KBM-7 (cell line): ENCODE measurements at regions not wholly inside any gene's neighbourhood (a gene's known extent, or its start where the extent isn't known, plus 50 kb on each side); places are given as distances from the start of the nearest gene placed in this dataset.
"Not testable (repeated sequence)": the region's sequence is repeated elsewhere in the genome, so short reads cannot be mapped to it uniquely, and the experiment has no call there.

ENCODE experiments used
- DNase-seq: peaks from one replicate; pipeline ENCODE4 v3.0.0-alpha.2; 2015
- in situ Hi-C: fragments of 300-500 bp; cut with MboI; formaldehyde crosslinking; loops from 2 replicates; pipeline ENCODE4 v1.14.3; 2020; ENCODE audit warnings: low sequenced_read_pairs, low pct_unique_long_range_greater_than_20kb, mixed read lengths

DNA sequence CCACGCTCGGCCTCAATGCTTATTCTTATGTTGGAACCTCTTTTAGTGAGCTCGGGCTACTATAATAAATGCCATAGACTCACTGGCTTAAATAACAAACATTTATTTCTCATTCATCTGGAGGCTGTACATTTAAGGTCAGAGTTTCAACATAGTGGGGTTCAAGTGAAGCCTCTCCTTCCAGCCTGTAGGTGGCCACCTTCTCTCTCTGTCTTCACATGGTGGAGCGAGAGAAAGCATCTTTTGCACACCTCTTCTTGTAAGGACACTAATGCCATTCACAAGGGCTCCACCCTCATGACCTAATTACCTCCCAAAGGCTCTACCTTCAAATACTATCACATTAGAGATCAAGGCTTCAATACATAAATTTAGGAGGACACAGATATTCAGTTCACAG is 520.3 kb upstream of the EPHA6 start:
- DNase-seq, result no peak
- in situ Hi-C loops, result no loop called here

DNA sequence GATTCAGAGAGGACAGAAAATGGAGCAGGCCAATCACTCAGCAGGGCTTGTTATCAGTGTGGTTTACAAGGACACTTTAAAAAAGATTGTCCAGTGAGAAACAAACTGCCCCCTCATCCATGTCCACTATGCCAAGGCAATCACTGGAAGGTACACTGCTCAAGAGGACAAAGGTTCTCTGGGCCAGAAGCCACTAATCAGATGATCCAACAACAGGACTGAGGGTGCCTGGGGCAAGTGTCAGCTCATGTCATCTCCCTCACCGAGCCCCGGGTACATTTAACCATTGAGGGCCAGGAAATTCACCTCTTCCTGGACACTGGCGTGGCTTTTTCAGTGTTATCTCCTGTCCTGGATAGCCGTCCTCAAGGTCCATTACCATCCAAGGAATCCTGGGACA is 513.7 kb upstream of the EPHA6 start:
- in situ Hi-C loops, result no loop called here
- no peak for DNase-seq

DNA sequence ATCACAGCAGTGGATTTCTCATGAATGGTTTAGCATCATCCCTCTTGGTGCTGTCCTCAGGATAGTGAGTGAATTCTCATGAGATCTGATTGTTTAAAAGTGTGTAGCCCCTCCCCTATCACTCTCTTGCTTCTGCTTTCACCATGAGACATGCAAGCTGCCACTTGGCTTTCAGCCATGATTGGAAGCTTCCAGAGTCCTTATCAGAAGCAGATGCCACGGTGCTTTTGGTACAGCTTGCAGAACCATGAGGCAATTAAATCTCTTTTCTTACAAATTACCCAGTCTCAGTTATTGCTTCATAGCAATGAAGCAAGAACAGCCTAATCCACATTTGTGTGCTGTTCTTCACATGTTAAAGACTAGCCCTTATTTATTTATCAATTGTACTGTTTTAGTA is 495.2 kb upstream of the EPHA6 start:
- in situ Hi-C loops, result no loop called here

DNA sequence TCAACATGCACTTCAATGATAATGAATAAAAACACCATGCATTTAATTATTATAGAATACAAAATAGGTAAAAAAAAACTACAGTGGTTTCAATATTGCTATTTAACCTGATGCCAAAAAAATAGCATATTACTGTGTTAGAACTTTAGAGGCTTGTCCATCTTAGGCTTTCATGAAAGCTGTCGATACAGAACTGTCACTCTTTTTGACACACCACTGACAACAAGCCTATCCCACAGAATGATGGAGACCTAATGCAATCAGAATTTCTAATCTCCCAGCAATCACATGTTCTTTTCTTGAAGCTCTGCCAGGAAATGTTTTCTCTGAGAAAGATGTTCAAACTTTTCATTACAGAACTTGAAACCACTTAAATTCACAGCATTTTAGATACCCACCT is 490.3 kb upstream of the EPHA6 start:
- no peak for DNase-seq
- in situ Hi-C loops, result no loop called here

More for the DNA sequence above, 495.2 kb upstream of the EPHA6 start:
- no peak for DNase-seq

DNA sequence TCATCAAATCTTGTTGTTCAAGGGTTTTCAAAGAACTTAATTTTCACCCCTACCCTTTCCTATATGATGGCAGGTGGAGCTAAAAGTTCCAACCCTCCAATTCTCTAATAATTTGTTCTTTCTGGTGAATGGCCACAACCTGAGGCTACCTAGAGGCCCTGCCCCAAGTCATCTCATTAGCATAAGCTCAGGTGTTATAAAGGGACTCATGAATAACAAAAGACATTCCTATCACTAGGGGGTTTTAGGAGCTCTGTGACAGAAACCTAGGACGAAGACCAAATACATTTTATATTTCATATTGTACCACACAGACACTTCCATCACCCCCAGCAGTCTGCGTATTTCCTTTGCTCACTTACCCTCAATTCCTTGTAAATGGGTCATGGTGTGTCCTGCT is 483.6 kb upstream of the EPHA6 start:
- in situ Hi-C loops, result no loop called here
- no peak for DNase-seq

DNA sequence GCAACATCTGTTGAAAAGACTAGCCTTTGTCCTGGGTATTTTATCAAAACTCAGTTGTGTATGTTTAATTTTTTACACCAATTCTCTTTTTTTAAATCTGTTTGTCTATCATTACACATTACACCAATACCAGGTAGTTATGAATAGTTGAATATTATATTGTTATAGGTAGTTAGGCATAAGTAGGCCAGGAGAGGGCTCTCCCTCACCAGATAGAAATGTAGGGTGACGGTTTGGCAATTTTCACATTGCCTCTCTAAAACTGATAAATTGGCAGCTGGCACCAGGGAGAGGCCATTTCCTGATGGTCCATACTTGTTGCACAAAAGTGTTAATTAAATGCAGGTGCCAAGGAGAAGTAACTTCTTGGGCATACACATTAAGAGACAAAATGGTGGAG is 483.1 kb upstream of the EPHA6 start:
- no peak for DNase-seq
- in situ Hi-C loops, result no loop called here

DNA sequence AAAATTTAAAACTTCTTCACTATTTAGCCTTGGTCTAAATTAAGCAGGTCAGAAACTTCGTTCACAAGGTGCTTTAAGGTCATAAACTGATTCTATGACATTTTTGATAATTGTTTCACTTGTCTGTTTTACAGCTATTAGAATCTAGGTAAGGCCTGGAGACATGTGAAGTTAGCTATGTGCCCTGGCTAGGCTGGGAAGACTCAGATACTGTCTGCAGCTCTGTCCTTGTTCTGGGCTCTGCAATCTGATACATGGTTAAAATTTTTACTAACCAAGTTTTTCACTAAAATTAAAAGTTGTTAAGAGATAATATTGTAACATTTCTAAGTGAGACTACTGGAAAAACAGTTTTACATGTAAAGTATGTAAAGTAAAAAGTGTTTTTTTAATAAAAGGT is 479.6 kb upstream of the EPHA6 start:
- in situ Hi-C loops, result no loop called here
- no peak for DNase-seq

DNA sequence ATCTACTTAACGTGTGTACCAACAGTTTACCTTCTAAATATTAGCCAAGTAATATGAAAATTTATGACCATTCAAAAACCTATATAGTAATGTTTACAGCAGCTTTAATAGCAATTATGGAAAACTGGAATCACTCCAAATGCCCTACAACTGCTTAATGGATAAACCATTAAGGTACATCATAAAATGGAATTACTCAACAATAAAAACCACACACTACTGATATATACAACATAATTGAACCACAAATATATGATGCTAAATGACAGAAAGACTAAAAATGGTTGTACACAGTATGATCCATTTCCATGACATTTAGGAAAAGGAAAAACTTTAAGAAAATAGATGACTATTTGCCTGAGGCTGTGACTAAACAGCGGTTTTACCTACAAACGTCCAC is 467.1 kb upstream of the EPHA6 start:
- in situ Hi-C loops, result no loop called here
- DNase-seq, result no peak

DNA sequence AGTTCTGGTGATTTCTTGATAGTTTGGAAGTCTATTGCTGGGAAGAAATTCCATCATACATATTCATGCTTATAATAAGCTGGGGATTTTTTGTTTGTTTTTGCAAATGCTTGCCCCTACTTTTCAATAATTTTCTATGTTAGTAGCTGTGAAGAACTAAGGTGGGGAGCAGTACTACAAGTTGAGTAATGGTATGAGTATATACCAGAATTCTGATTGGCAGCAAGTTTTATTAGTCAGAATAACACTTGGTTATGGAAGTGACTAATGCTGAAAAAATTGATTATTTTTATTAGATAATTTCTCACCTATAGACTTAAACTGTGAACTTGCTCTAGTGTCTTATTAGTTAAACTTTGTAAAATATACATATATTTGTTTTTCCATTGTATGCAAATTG is 462.8 kb upstream of the EPHA6 start:
- in situ Hi-C loops, DNase-seq: not testable (repeated sequence)

DNA sequence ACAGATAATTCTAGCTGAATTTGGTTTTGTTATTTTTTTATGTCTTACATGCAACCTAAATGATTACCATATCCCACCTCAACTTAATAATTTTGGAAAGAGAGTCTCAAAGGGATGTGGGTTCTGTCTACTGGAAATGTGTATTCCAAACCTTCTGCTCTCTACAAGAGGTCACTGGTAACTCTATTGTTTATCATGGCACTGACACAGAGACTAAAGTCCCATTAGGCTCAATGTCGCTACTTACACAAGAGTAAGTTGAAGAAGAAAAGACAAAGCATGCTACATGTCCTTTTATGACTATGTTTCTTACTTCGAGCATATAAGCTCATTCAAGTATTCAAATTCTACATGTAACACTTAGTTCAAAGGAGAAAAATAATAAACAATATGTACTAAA is 460.3 kb upstream of the EPHA6 start:
- DNase-seq, result no peak
- in situ Hi-C loops, result no loop called here

DNA sequence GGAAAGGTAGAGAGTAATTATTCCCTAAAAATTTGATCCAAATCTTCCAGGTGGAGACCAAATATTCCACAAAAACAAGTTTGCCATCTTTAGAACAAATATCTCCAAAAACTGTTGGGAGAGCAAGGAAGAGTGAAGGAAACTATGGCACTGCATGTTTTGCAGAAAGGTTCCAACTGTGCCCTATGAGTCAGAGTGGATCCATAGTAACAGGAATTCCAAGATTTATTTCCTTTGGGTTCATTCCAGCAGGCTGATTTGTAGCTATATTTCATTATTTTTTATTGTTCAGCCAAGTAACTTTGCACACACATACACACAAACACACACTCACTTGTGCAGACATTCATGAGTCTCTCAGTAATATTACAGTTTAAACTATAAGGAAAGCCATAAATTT is 459.7 kb upstream of the EPHA6 start:
- in situ Hi-C loops, result no loop called here
- DNase-seq, result no peak

DNA sequence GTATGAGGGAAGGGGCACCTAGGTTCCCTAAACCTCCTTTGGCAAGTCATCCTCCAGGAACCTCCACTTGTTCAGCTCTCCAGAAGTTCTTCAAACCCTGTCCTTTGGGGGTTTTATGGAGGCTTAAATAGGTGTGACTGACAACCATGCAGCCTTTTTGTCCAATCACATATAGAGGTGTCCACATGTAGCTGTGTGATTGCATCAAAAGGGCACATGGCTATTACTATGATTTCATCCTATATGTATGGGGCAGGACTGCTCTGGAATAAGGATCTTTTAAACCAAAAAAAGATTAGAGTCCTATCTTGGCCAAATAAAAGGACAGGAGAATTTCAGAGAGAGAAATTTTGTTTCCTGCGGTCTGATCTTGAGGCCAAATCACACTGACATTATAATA is 453.2 kb upstream of the EPHA6 start:
- in situ Hi-C loops, result no loop called here
- no peak for DNase-seq

DNA sequence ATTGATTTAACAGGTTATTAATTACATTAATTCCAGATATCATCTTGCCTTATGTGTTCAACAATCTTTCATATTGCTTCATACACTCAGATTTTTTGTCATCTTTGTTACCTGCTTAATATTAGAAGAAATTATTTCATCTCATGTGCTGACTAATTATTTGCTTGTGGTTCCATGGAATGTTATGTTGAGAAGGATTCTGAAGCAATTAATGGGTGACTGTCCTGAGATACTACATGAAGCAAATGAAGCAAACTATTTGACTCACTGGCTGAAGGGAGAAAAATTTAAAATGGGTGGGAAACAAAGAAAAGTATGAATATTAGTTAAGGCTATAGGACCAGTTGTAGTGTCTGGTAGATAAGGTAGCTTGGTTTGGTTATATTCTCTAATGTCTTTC is 443.8 kb upstream of the EPHA6 start:
- no peak for DNase-seq
- in situ Hi-C loops, result no loop called here

DNA sequence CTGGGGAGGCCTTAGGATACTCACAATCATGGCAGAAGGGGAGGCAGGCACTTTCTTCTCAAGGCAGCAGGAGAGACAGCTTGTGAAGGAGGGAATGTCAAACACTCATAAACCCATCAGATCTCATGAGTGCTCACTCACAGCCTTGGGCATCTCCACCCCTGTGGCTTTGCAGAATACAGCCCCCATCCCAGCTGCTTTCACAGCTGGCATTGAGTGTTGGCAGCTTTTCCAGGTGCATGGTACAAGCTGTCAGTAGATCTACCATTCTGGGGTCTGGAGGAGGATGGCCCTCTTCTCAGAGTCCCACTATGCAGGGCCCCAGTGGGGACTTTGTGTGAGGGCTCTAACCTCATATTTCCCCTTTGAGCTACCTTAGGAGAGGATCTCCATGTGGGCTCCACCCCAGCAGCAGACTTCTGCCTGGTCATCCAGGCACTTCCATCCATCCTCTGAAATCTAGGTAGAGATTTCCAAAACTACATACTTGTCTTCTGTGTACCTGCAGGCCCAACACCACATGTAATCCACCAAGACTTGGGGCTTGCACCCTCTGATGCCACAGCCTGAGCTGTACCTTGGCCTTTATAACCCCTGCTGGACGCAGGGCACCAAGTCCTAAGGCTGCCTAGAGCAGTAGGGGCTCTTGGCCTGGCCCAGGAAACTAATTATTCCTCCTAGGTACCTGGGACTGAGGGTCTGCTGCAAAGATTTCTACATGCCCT is 404.2 kb upstream of the EPHA6 start:
- in situ Hi-C loops, result no loop called here
- no peak for DNase-seq

DNA sequence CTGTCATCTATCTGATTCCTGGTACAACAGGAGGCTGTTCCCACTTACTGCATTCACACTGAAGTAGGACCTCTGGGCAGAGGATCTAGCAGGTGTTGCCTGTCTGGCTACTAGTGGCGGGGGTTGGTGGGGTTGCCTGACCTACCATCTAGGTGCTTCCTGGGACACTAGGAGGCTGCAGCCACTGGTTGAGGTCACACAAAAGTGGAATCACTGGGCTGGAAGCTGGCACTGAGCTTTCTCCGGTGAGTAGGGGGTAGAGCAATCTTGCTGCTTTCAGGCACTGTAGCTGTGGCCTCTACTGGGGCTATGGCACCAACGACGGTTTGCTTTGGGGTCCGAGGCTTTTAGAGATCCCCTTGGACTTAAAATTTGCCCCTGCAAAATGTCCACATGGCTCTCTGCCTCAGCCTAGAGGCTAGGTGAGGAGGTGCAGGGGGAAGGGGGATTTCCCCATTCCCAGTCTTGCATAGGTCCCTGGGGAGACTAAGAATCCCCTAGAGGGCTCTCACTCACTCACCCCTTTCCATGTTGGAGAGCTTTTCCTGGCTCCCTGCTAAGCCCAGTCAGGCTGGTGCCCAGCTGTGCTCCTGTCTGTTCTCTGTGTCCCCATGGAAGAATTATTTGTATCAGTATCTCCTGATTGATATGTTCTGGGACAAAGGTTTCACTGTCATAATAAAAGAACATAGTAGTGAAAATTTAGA is 397.7 kb upstream of the EPHA6 start:
- in situ Hi-C loops, result no loop called here
- DNase-seq, result no peak

DNA sequence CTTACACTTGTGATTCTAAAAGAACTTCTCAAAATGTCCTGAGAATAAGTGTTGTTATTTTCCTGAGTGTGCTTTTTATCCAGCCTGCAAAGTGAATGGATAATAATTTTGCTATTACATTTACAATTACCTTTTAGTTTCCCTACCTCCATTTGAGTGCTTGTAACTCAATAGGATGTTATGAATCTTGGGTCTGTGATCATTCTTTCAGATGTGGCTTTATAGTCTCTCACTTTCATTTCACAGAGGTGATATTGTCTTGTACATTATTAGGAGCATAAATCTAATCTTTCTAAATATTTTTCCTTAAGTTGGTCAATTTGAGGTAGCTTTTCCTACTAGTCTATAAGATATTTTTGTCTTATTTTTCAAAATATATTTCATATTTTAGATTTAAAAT is 386.3 kb upstream of the EPHA6 start:
- in situ Hi-C loops, result no loop called here
- DNase-seq, result no peak

DNA sequence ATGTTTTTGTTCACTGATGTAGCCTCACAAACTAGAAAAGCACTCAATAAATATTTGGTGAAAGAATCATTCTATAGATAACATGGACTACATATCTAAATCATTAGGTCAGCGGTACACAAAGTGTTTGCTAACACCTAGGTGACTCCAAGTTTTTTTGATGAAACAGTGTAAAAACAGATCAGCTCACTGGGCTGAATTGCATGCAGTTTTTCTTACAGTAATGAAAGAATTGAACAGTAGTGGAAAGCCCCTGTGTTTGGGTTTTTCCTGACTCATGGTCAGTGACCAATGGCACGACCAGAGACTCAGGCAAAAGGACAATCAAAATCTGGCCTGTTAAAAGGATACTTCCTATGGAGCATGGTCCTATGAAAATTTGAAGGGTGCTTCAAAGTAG is 384.3 kb upstream of the EPHA6 start:
- DNase-seq, result no peak
- in situ Hi-C loops, result no loop called here

DNA sequence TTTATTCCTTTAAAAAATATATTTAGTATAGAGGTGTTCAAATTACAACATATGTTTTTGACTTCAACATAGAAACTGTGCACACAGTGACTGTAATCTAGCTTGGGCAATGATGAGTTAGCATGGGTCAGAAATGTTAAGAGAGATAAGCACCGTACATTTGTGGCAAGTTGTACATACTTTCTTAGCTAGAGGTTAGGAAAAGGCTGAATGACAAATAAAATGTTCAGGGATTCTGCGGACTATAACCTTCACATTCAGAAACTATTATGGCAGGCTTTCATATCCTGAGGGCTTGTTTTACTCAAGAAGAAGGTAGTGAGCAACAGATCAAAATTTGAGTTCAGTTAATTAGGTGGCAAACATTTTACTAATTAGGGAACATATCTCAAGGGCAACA is 379.7 kb upstream of the EPHA6 start:
- in situ Hi-C loops, result no loop called here
- DNase-seq, result no peak

DNA sequence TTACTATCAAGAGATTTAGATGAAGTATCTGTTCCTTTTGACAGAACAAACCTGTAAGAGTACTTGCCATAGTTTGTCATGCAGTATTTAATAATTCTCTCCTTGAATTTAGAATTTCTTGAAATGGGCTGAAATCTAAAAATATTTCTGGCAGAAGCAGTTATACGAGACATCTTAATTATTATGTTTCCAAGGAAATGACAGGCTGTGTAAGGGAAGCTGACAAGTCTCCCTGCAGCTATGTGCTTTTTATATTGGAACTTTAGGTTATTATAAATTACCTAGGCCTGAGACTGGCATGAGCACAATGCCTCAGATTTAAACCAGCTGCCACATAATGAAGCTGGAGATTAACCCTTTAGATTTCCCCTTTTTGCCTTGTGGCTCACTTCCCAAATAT is 365.0 kb upstream of the EPHA6 start:
- no peak for DNase-seq

DNA sequence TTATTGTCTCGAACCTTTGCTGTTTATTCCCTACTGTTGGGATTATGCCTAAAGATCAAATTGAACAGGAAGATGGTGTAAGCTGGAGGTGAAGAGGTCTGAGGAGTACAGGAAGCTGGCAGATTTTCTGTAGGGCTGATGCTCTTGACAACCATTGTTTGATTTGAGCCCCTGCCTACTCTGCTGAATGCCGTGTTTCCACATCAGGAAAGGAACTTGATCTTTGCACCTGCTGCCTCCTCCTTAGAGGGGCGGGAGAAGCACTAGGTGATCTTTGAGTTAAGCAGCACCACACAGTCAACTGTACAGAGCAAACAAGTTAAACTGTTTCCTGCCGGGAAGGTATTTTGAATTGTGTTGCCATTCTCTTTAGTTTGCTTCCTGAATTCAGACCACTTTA is 364.6 kb upstream of the EPHA6 start:
- no peak for DNase-seq
- in situ Hi-C loops, result no loop called here

More for the DNA sequence above, 365.0 kb upstream of the EPHA6 start:
- in situ Hi-C loops, result no loop called here

DNA sequence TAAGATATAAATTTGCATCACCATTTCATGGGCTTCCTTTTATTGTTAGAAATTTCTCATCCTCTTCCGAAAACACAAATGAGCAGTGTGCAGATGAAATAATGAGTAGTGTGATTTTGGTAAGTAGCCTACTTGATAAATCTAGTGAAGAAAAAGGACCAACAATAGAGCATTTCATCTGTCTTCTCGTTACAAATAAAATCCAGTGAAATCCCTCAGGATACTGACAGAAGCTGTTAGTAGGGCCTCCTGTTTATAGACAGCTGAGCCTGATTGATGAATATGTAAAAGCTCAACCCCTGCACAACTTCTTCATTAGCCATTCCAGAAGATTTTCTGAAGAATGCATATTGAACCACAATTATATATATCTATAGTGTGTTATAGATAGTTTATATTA is 363.7 kb upstream of the EPHA6 start:
- in situ Hi-C loops, result no loop called here

More for the DNA sequence above, 363.7 kb upstream of the EPHA6 start:
- no peak for DNase-seq
